ENCODE measurements at regions not wholly inside any gene's neighbourhood (a gene's known extent, or its start where the extent isn't known, plus 50 kb on each side); places are given as distances from the start of the nearest gene placed in this dataset.

GRCh38 chr2:239522740-239523119 lies 121.9 kb upstream of the HDAC4 start:
- Histone ChIP-seq H3K9me3 (no peaks in the 10 kb centered on the region), H3K4me1 (no peaks in the 10 kb centered on the region), H3K27me3 (no peaks in the 10 kb centered on the region), H3K36me3 (ENCODE audit: low read depth, missing control alignments) (no peaks in the 10 kb centered on the region), H3K27ac (no peak overlapping the region), H3K4me3 (no peak overlapping the region)
- intact Hi-C loops (cut with DNase I; ENCODE audit: low total_unique reads): no loop called here
- TF ChIP-seq, protein P1, sequence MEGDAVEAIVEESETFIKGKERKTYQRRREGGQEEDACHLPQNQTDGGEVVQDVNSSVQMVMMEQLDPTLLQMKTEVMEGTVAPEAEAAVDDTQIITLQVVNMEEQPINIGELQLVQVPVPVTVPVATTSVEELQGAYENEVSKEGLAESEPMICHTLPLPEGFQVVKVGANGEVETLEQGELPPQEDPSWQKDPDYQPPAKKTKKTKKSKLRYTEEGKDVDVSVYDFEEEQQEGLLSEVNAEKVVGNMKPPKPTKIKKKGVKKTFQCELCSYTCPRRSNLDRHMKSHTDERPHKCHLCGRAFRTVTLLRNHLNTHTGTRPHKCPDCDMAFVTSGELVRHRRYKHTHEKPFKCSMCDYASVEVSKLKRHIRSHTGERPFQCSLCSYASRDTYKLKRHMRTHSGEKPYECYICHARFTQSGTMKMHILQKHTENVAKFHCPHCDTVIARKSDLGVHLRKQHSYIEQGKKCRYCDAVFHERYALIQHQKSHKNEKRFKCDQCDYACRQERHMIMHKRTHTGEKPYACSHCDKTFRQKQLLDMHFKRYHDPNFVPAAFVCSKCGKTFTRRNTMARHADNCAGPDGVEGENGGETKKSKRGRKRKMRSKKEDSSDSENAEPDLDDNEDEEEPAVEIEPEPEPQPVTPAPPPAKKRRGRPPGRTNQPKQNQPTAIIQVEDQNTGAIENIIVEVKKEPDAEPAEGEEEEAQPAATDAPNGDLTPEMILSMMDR (IDR thresholded peaks at IDR 0.05): no peak
- no peak for TF ChIP-seq POLR2A (IDR thresholded peaks at IDR 0.05)
- WGBS, 2 donors: 90 to 94% methylated on average over 9 to 12 of the region's 12 CpGs
- no peak for DNase-seq

GRCh38 chr2:239522002-239522739 lies 121.4 kb upstream of the HDAC4 start:
- Histone ChIP-seq H3K9me3 (no peaks in the 10 kb centered on the region), H3K4me1 (no peaks in the 10 kb centered on the region), H3K27me3 (no peaks in the 10 kb centered on the region), H3K27ac (no peak overlapping the region), H3K4me3 (no peak overlapping the region), H3K36me3 (ENCODE audit: low read depth, missing control alignments) (no peaks in the 10 kb centered on the region)
- intact Hi-C loops (cut with DNase I; ENCODE audit: low total_unique reads): no loop called here
- WGBS, 2 donors: 83 to 89% methylated on average over 14 to 15 of the region's 15 CpGs
- no peak for DNase-seq
- no peak for TF ChIP-seq POLR2A (IDR thresholded peaks at IDR 0.05)
- TF ChIP-seq, protein P1 (IDR thresholded peaks at IDR 0.05): no peak

- Histone ChIP-seq H3K9me3 (no peaks in the 10 kb centered on the region), H3K27me3 (no peaks in the 10 kb centered on the region), H3K4me1 (no peaks in the 10 kb centered on the region), H3K4me3 (no peak overlapping the region), H3K36me3 (ENCODE audit: low read depth, missing control alignments) (no peaks in the 10 kb centered on the region), H3K27ac (no peak overlapping the region)
- TF ChIP-seq, protein P1 (IDR thresholded peaks at IDR 0.05): no peak
- no peak for TF ChIP-seq POLR2A (IDR thresholded peaks at IDR 0.05)
- WGBS, 2 donors: 92 to 93% methylated on average over 6 of the region's 6 CpGs
- intact Hi-C loops (cut with DNase I; ENCODE audit: low total_unique reads): no loop called here
- DNase-seq: no peak
Measured at GRCh38 chr2:239521518-239521815, 120.6 kb upstream of the HDAC4 start.

- no peaks in the 10 kb centered on the region for H3K27me3 ChIP-seq
- H3K4me3 ChIP-seq: no peak overlapping the region
- DNase-seq: no peak
- no peak overlapping the region for H3K27ac ChIP-seq
- H3K36me3 ChIP-seq (ENCODE audit: low read depth, missing control alignments): no peaks in the 10 kb centered on the region
- intact Hi-C loops (cut with DNase I; ENCODE audit: low total_unique reads): no loop called here
- 92 to 96% methylated on average over 27 to 29 of the region's 29 CpGs for whole genome bisulfite sequencing, 2 donors
- H3K4me1 ChIP-seq: no peaks in the 10 kb centered on the region
- H3K9me3 ChIP-seq: no peaks in the 10 kb centered on the region
- no peak for TF ChIP-seq POLR2A (IDR thresholded peaks at IDR 0.05)
- TF ChIP-seq, protein P1 (IDR thresholded peaks at IDR 0.05): no peak
Measured at GRCh38 chr2:239520811-239521517, 120.1 kb upstream of the HDAC4 start.

Measured in testis (tissue), 2 donors.